OCI-LY1 (cell line): ENCODE measurements at regions not wholly inside any gene's neighbourhood (a gene's known extent, or its start where the extent isn't known, plus 50 kb on each side); places are given as distances from the start of the nearest gene placed in this dataset.

Source experiments
- H2AFZ ChIP-seq: fragments of 200-600 bp; sonication (generic), shearing (Covaris generic); 2 replicates; pipeline ENCODE4 v1.6.0; 2014; ENCODE audit warnings: antibody characterized with exemption, mild to moderate bottlenecking, low read length
- H3F3A ChIP-seq: fragments of 200-600 bp; sonication (generic), shearing (Covaris generic); 2 replicates; pipeline ENCODE4 v1.6.0; 2014; ENCODE audit warnings: mild to moderate bottlenecking, antibody characterized with exemption, low read length, moderate library complexity; ENCODE audit not compliant: insufficient read depth
- H3K27ac ChIP-seq: fragments of 200-600 bp; sonication (generic); 2 replicates; pipeline ENCODE4 v1.5.1; 2014; ENCODE audit warnings: low read length, mixed run types, mild to moderate bottlenecking, low read depth; ENCODE audit not compliant: poor library complexity, severe bottlenecking
- H3K27me3 ChIP-seq: fragments of 200-600 bp; sonication (generic); 2 replicates; pipeline ENCODE4 v1.6.0; 2014; ENCODE audit warnings: antibody characterized with exemption, mild to moderate bottlenecking, low read length, moderate library complexity; ENCODE audit not compliant: insufficient read depth
- H3K36me3 ChIP-seq: fragments of 200-600 bp; sonication (generic); 2 replicates; pipeline ENCODE4 v1.6.1; 2014; ENCODE audit warnings: mild to moderate bottlenecking, antibody characterized with exemption, low read length, moderate library complexity, mixed read lengths; ENCODE audit not compliant: insufficient read depth
- H3K4me1 ChIP-seq: fragments of 200-600 bp; sonication (generic); 2 replicates; pipeline ENCODE4 v1.5.1; 2014; ENCODE audit warnings: mild to moderate bottlenecking, low read length, moderate library complexity; ENCODE audit not compliant: insufficient read depth, severe bottlenecking
- H3K4me2 ChIP-seq: fragments of 200-600 bp; sonication (generic), shearing (Covaris generic); 2 replicates; pipeline ENCODE4 v1.6.1; 2014; ENCODE audit warnings: low read length
- H3K4me3 ChIP-seq: fragments of 200-600 bp; sonication (generic); 2 replicates; pipeline ENCODE4 v1.5.1; 2014; ENCODE audit warnings: low read length, low read depth, mild to moderate bottlenecking, mixed read lengths; ENCODE audit not compliant: poor library complexity, severe bottlenecking
- H3K79me2 ChIP-seq: fragments of 200-600 bp; shearing (Covaris generic); 2 replicates; pipeline ENCODE4 v1.6.1; 2016; ENCODE audit warnings: mixed run types, low read length, mixed read lengths; ENCODE audit not compliant: insufficient read depth
- H3K9ac ChIP-seq: fragments of 200-600 bp; sonication (generic), shearing (Covaris generic); 2 replicates; pipeline ENCODE4 v1.6.1; 2014; ENCODE audit warnings: mild to moderate bottlenecking, low read length, mixed read lengths
- H3K9me2 ChIP-seq: fragments of 200-600 bp; sonication (generic), shearing (Covaris generic); 2 replicates; pipeline ENCODE4 v1.6.1; 2014; ENCODE audit warnings: low read depth, mild to moderate bottlenecking, low read length, mixed read lengths
- H3K9me3 ChIP-seq: fragments of 200-600 bp; shearing (Covaris generic); 2 replicates; pipeline ENCODE4 v1.6.1; 2014; ENCODE audit warnings: low read length, mixed read lengths
- H4K20me1 ChIP-seq: fragments of 200-600 bp; sonication (generic), shearing (Covaris generic); 2 replicates; pipeline ENCODE4 v1.6.0; 2016; ENCODE audit warnings: mild to moderate bottlenecking, low read length; ENCODE audit not compliant: insufficient read depth
- CTCF ChIP-seq: fragments of 200-600 bp; sonication (generic), shearing (Covaris generic); IDR thresholded peaks from 2 replicates; pipeline ENCODE4 v1.5.1; 2017; ENCODE audit warnings: mild to moderate bottlenecking, antibody characterized with exemption, low read length, moderate library complexity, mixed read lengths
- EZH2 ChIP-seq: fragments of 200-600 bp; sonication (generic), shearing (Covaris generic); IDR thresholded peaks from 2 replicates; pipeline ENCODE4 v1.8.0; 2017; ENCODE audit warnings: borderline replicate concordance, mixed run types, mild to moderate bottlenecking, antibody characterized with exemption, low read length, moderate library complexity, mixed read lengths

GRCh38 chr9:135315572-135315971 lies 164.0 kb upstream of the PPP1R26 start:
- Histone ChIP-seq H4K20me1 (no peaks in the 10 kb centered on the region), H3K4me1 (no peaks in the 10 kb centered on the region), H3F3A (no peaks in the 10 kb centered on the region), H3K27me3 (no peaks in the 10 kb centered on the region; the same call in 1 of the 2 replicates), H3K4me2 (no peak overlapping the region), H3K79me2 (no peaks in the 10 kb centered on the region), H3K9ac (no peak overlapping the region), H3K36me3 (no peaks in the 10 kb centered on the region), H3K9me3 (peaks cover 8% of the 10 kb centered on the region; the same call in 1 of the 2 replicates), H3K9me2 (no peaks in the 10 kb centered on the region), H3K4me3 (no peak overlapping the region), H3K27ac (no peak overlapping the region), H2AFZ (no peak overlapping the region)
- TF ChIP-seq CTCF (no peak), EZH2 (no peak)

GRCh38 chr9:135320331-135320730 lies 159.3 kb upstream of the PPP1R26 start:
- no peak overlapping the region for H3K4me2 ChIP-seq
- no peak overlapping the region for H3K9ac ChIP-seq
- no peaks in the 10 kb centered on the region for H4K20me1 ChIP-seq
- H2AFZ ChIP-seq, result no peak overlapping the region
- no peaks in the 10 kb centered on the region for H3F3A ChIP-seq
- no peak overlapping the region for H3K27ac ChIP-seq
- no peak overlapping the region for H3K4me3 ChIP-seq
- TF ChIP-seq CTCF (no peak), EZH2 (no peak)
- H3K79me2 ChIP-seq, result no peaks in the 10 kb centered on the region
- H3K9me2 ChIP-seq, result no peaks in the 10 kb centered on the region
- H3K36me3 ChIP-seq, result no peaks in the 10 kb centered on the region
- H3K27me3 ChIP-seq, result peaks cover 7% of the 10 kb centered on the region; the same call in 1 of the 2 replicates
- no peaks in the 10 kb centered on the region for H3K9me3 ChIP-seq
- no peaks in the 10 kb centered on the region for H3K4me1 ChIP-seq

DNA sequence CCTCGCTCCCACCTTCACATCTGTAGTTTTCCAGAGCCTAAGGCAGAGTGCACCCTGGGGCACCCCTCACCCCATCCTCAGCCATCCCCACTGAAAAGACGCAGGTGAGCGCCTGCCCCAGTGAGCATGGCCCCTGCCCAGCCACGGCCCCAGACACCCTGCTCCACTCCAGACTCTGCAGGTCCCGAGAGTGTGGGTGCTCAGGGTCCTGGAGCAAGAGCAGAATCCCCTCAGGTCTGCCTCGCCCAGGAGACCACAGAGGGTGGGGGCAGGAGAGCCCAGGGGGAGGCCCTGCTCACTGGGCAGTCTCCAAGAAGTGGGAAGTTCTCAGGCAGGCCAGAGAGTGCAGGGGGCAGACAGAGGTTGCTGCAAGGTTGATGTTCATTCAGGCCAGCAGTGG lies 158.6 kb upstream of the PPP1R26 start:
- TF ChIP-seq EZH2 (no peak), CTCF (no peak)
- no peak overlapping the region for H3K27ac ChIP-seq
- H3F3A ChIP-seq, result no peaks in the 10 kb centered on the region
- no peak overlapping the region for H3K9ac ChIP-seq
- no peaks in the 10 kb centered on the region for H4K20me1 ChIP-seq
- H3K4me2 ChIP-seq, result no peak overlapping the region
- no peaks in the 10 kb centered on the region for H3K9me2 ChIP-seq
- H3K27me3 ChIP-seq, result peaks cover 7% of the 10 kb centered on the region; the same call in 1 of the 2 replicates
- H2AFZ ChIP-seq, result no peak overlapping the region
- no peaks in the 10 kb centered on the region for H3K9me3 ChIP-seq
- no peaks in the 10 kb centered on the region for H3K36me3 ChIP-seq
- H3K4me3 ChIP-seq, result no peak overlapping the region
- H3K4me1 ChIP-seq, result no peaks in the 10 kb centered on the region
- H3K79me2 ChIP-seq, result no peaks in the 10 kb centered on the region
